ENCODE measurements at regions not wholly inside any gene's neighbourhood (a gene's known extent, or its start where the extent isn't known, plus 50 kb on each side); places are given as distances from the start of the nearest gene placed in this dataset.
"Not testable (repeated sequence)": the region's sequence is repeated elsewhere in the genome, so short reads cannot be mapped to it uniquely, and the experiment has no call there.

GRCh38 chr2:107502539-107502938 is 324.2 kb upstream of the RGPD4 start:
- no peaks in the 10 kb centered on the region for H3K4me1 Mint-ChIP-seq
- no peaks in the 10 kb centered on the region for H3K36me3 Mint-ChIP-seq
- no peaks in the 10 kb centered on the region for H3K9me3 Mint-ChIP-seq
- no peak overlapping the region for H3K4me3 Mint-ChIP-seq
- no peak overlapping the region for H3K27ac Mint-ChIP-seq
- CTCF ChIA-PET: no interaction called here
- DNase-seq: no peak
- no peaks in the 10 kb centered on the region for H3K27me3 Mint-ChIP-seq

GRCh38 chr2:107511970-107512789 is 314.5 kb upstream of the RGPD4 start:
- DNase-seq: no peak
- no peaks in the 10 kb centered on the region for H3K36me3 Mint-ChIP-seq

DNA sequence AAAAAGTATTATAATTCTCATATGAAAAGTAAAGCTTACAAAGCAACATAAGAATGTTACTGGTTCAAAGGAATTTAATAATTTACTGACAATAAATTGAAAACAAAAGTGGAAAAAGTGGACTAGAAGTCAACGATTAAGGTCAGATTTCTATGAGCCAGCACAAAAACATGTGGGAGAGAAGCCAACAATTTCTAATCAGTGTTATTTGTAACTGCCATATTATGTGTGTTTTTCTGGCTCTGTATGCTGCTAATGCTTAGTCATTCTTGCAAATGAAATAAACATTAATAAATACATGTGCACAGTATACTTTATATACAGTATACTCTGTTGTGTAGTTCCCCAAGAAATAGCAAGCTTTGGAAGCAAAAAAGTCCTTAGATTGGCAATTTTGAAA is 301.3 kb upstream of the RGPD4 start:
- H3K36me3 Mint-ChIP-seq: no peaks in the 10 kb centered on the region
- no peaks in the 10 kb centered on the region for H3K4me1 Mint-ChIP-seq
- H3K4me3 Mint-ChIP-seq: no peak overlapping the region
- H3K27me3 Mint-ChIP-seq: no peaks in the 10 kb centered on the region
- no peak for DNase-seq
- CTCF ChIA-PET: no interaction called here
- peaks cover 2% of the 10 kb centered on the region for H3K9me3 Mint-ChIP-seq
- no peak overlapping the region for H3K27ac Mint-ChIP-seq

More at GRCh38 chr2:107511970-107512789, 314.5 kb upstream of the RGPD4 start:
- no peak overlapping the region for H3K27ac Mint-ChIP-seq
- CTCF ChIA-PET: no interaction called here
- H3K4me1 Mint-ChIP-seq: no peaks in the 10 kb centered on the region
- no peaks in the 10 kb centered on the region for H3K27me3 Mint-ChIP-seq
- no peak overlapping the region for H3K4me3 Mint-ChIP-seq
- peaks cover 10% of the 10 kb centered on the region for H3K9me3 Mint-ChIP-seq

- no peaks in the 10 kb centered on the region for H3K36me3 Mint-ChIP-seq
- H3K9me3 Mint-ChIP-seq: peaks cover 2% of the 10 kb centered on the region
These were observed 297.5 kb upstream of the RGPD4 start for GRCh38 chr2:107529146-107529545.

GRCh38 chr2:107530046-107530445 is 296.6 kb upstream of the RGPD4 start:
- H3K4me1 Mint-ChIP-seq: no peaks in the 10 kb centered on the region
- no peak overlapping the region for H3K4me3 Mint-ChIP-seq
- H3K9me3 Mint-ChIP-seq: peaks cover 7% of the 10 kb centered on the region
- H3K27ac Mint-ChIP-seq: no peak overlapping the region
- no peak for DNase-seq
- CTCF ChIA-PET: no interaction called here
- H3K27me3 Mint-ChIP-seq: no peaks in the 10 kb centered on the region
- H3K36me3 Mint-ChIP-seq: no peaks in the 10 kb centered on the region

More at GRCh38 chr2:107529146-107529545, 297.5 kb upstream of the RGPD4 start:
- H3K4me1 Mint-ChIP-seq: no peaks in the 10 kb centered on the region
- H3K27ac Mint-ChIP-seq: no peak overlapping the region
- H3K27me3 Mint-ChIP-seq: no peaks in the 10 kb centered on the region
- DNase-seq: no peak
- CTCF ChIA-PET: no interaction called here
- no peak overlapping the region for H3K4me3 Mint-ChIP-seq

DNA sequence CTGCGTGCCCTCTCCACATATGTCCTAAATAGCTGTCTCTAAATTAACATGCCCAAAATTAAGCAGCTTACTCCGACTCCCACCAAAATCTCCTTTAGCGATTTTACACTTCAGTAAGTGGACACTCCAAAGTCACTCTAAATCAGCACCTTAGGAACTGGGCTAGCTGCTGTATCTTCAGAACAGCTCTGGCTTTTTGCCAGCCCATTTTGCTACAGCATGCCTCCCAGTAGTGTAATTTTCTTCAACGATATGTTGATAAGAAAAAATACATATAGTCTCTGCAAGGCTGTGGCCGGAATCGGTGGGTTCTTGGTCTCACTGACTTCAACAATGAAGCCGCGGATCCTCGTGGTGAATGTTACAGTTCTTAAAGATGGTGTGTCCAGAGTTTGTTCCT is 291.8 kb upstream of the RGPD4 start:
- Mint-ChIP-seq H3K4me3 (no peak overlapping the region), H3K4me1 (no peaks in the 10 kb centered on the region), H3K27ac (no peak overlapping the region), H3K36me3 (no peaks in the 10 kb centered on the region), H3K27me3 (no peaks in the 10 kb centered on the region), H3K9me3 (peaks cover 11% of the 10 kb centered on the region)
- no peak for DNase-seq
- CTCF ChIA-PET: no interaction called here

GRCh38 chr2:107535905-107536689 is 290.6 kb upstream of the RGPD4 start:
- H3K4me3 Mint-ChIP-seq, CTCF ChIA-PET, H3K36me3 Mint-ChIP-seq, H3K27ac Mint-ChIP-seq, H3K27me3 Mint-ChIP-seq, H3K4me1 Mint-ChIP-seq, DNase-seq: not testable (repeated sequence)
- peaks cover 11% of the 10 kb centered on the region for H3K9me3 Mint-ChIP-seq

DNA sequence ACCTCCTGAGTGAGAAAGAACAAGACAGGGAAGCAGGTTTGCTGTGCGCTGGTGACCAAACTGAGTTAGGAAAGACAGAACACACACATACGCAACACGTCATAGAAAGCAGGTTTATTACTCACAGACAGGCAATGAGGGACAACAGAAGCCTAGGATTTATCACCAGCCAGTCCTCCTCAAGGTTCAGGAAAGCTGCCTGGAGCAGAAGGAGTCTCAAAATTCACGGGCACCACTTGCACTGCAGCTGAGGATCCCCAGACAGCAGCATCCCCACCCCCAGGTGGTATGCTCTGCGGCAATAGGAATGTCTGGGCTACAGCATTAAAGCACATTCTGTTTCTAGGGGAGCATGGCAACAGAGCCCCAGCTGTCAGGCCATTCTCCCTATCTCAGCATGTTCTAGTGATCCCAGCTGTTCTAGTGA is 284.4 kb upstream of the RGPD4 start:
- no peak for DNase-seq
- no peaks in the 10 kb centered on the region for H3K4me1 Mint-ChIP-seq
- no peaks in the 10 kb centered on the region for H3K36me3 Mint-ChIP-seq
- no peak overlapping the region for H3K27ac Mint-ChIP-seq
- H3K4me3 Mint-ChIP-seq: no peak overlapping the region
- H3K9me3 Mint-ChIP-seq: no peaks in the 10 kb centered on the region
- CTCF ChIA-PET: no interaction called here
- H3K27me3 Mint-ChIP-seq: no peaks in the 10 kb centered on the region

DNA sequence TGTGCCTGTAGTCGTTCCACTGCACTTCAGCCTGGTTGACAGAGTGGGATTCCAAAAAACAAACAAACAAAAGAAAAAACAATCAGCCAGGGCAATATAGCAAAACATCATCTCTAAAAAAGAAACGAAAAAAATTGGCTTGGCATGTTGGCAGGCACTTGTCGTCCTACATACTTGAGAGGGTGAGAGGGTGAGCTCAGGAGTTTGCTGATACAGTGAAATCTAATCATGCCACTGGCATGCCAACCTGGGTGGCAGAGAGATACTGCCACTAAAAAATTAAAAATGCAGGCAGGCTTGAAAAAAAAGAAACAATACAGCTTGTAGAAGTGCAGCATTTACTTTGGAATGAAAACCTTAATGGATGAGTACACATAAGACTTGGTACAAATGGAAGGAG is 282.9 kb upstream of the RGPD4 start:
- no peaks in the 10 kb centered on the region for H3K9me3 Mint-ChIP-seq
- no peaks in the 10 kb centered on the region for H3K36me3 Mint-ChIP-seq
- no peak overlapping the region for H3K27ac Mint-ChIP-seq
- DNase-seq: no peak
- CTCF ChIA-PET: no interaction called here
- H3K4me1 Mint-ChIP-seq: no peaks in the 10 kb centered on the region
- H3K4me3 Mint-ChIP-seq: no peak overlapping the region
- H3K27me3 Mint-ChIP-seq: no peaks in the 10 kb centered on the region

- no peak for DNase-seq
- no peaks in the 10 kb centered on the region for H3K9me3 Mint-ChIP-seq
- H3K36me3 Mint-ChIP-seq: no peaks in the 10 kb centered on the region
- CTCF ChIA-PET: no interaction called here
- H3K27ac Mint-ChIP-seq: no peak overlapping the region
- H3K27me3 Mint-ChIP-seq: no peaks in the 10 kb centered on the region
- no peaks in the 10 kb centered on the region for H3K4me1 Mint-ChIP-seq
- H3K4me3 Mint-ChIP-seq: no peak overlapping the region
These were observed 281.6 kb upstream of the RGPD4 start for GRCh38 chr2:107545066-107545465.

- no peak overlapping the region for H3K27ac Mint-ChIP-seq
- CTCF ChIA-PET: no interaction called here
- no peaks in the 10 kb centered on the region for H3K27me3 Mint-ChIP-seq
- no peaks in the 10 kb centered on the region for H3K4me1 Mint-ChIP-seq
- H3K9me3 Mint-ChIP-seq: no peaks in the 10 kb centered on the region
- no peak overlapping the region for H3K4me3 Mint-ChIP-seq
- no peak for DNase-seq
- no peaks in the 10 kb centered on the region for H3K36me3 Mint-ChIP-seq
These were observed 280.8 kb upstream of the RGPD4 start for GRCh38 chr2:107545851-107546250.

GRCh38 chr2:107548216-107548615 is 278.5 kb upstream of the RGPD4 start:
- H3K27me3 Mint-ChIP-seq: no peaks in the 10 kb centered on the region
- CTCF ChIA-PET: no interaction called here

GRCh38 chr2:107553046-107553445 is 273.6 kb upstream of the RGPD4 start:
- H3K27ac Mint-ChIP-seq: no peak overlapping the region
- H3K4me1 Mint-ChIP-seq: no peaks in the 10 kb centered on the region
- CTCF ChIA-PET: no interaction called here
- H3K36me3 Mint-ChIP-seq: no peaks in the 10 kb centered on the region
- H3K27me3 Mint-ChIP-seq: no peaks in the 10 kb centered on the region
- no peak overlapping the region for H3K4me3 Mint-ChIP-seq
- DNase-seq: no peak
- peaks cover 3% of the 10 kb centered on the region for H3K9me3 Mint-ChIP-seq

More at GRCh38 chr2:107548216-107548615, 278.5 kb upstream of the RGPD4 start:
- H3K4me1 Mint-ChIP-seq: no peaks in the 10 kb centered on the region
- H3K9me3 Mint-ChIP-seq: no peaks in the 10 kb centered on the region
- no peak overlapping the region for H3K27ac Mint-ChIP-seq
- DNase-seq: no peak
- H3K36me3 Mint-ChIP-seq: no peaks in the 10 kb centered on the region
- H3K4me3 Mint-ChIP-seq: no peak overlapping the region

DNA sequence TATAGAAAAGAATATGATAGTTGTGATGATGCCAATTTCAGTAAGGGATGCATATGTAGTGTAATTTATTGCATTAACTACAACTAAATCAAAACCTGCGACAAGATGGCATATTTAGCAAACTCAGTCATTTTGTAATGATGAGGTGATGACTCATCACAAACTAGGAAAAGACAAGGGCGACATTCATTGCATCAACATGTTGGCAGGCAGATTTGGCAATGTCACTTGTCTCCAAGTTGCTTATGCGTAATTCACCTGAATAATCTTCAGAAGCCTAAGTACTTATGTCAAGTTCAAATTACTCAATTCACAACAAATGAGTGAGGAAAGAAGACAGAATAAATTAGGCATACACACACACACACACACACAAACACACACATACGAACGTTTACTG is 273.2 kb upstream of the RGPD4 start:
- Mint-ChIP-seq H3K36me3 (no peaks in the 10 kb centered on the region), H3K27me3 (no peaks in the 10 kb centered on the region), H3K9me3 (peaks cover 4% of the 10 kb centered on the region), H3K27ac (no peak overlapping the region), H3K4me3 (no peak overlapping the region), H3K4me1 (no peaks in the 10 kb centered on the region)
- CTCF ChIA-PET: no interaction called here
- DNase-seq: no peak

DNA sequence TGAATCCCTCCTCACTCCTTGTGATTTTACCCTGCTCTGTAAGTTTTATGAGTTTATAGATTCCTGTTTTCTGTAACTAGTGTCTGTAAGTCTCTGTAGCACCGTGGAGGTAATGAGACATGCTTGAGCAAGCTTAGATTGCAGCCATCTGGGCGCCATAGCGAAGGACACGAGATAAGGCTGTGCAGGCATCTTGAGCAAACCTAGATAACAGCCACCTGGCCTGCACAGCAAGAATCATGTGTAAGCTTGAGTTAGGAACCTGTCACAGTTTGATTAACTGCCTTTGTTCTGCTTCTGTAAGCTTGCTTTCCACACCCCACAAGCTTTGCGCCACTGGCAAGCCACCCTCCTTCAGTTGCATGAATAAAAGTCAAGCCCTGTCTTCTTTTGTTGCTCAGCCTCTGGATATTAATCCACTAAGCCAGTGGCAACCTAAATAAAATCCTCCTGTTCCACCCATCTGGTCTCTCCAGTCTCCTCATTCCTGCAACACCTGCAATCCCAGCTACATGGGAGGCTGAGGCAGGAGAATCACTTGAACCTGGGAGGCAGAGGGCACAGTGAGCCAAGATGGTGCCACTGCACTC is 270.6 kb upstream of the RGPD4 start:
- no peak for DNase-seq
- Mint-ChIP-seq H3K27ac (no peak overlapping the region), H3K27me3 (no peaks in the 10 kb centered on the region), H3K4me1 (no peaks in the 10 kb centered on the region), H3K4me3 (no peak overlapping the region), H3K36me3 (no peaks in the 10 kb centered on the region), H3K9me3 (peaks cover 8% of the 10 kb centered on the region)
- CTCF ChIA-PET: no interaction called here
